Islet precursor cell (in vitro differentiated cells): ENCODE measurements at regions not wholly inside any gene's neighbourhood (a gene's known extent, or its start where the extent isn't known, plus 50 kb on each side); places are given as distances from the start of the nearest gene placed in this dataset.

Source experiments
- DNase-seq: peaks from one replicate; pipeline ENCODE4 v3.0.0-alpha.2; 2018

DNA sequence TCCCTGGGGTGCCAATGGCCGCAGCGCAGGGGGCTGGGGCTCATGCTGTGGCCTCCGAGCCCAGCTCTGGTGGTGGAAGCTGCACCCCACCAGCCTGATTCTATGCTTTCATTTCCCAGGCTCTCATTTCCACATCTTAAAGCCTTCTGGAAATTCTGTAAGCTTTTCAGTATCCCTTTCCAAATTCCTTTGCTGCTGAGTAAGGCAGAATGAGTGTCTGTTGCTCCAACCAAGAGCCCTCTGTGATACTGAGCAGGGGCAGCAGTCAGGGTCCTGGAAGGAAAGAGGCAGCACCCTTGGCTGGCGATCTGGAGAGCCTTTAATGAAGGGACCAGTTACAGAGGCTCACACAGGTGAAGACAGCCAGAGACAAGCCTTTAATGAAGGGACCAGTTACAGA, 79.5 kb upstream of the FOXF1 start:
- DNase-seq: no peak

DNA sequence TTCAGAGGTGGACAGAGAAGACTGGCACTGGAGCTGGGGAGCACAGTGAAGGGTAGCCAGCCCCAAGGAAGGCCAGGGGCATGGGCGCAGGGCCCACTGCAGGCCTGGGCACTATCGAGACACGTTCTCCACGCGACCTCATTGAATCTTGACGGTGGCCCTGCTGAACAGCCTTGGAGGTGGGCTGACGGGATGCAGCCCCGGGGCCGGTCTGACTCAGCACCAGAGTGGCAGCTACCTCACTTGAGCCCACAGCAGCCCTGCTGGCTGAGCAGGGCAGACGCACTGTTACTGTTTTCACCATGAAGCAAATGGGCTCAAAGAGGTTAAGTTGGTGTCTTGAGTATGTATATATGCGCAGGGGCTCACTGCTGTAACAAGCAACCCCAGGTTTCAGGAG, 78.8 kb upstream of the FOXF1 start:
- DNase-seq: peak; percentile 77

DNA sequence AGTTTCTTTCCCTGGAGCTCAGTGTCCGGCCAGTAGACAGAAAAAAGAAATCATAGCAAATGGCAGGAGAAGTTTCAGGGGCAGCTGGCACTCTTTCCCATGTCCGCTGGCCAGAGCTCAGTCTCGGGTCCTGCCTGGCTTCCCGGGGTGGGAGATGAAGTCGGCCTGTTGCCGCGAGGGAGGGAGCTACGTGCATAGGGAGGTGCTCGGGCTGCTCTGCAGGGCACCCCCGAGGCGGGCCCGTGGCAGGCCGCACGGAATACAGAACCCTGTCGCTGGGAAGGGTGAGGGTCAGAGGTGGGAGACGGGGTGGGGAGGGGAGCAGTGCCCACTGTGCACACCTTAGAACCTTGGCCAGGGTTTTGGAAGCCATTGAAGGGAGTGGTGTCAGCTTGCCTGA, 78.3 kb upstream of the FOXF1 start:
- DNase-seq: no peak

DNA sequence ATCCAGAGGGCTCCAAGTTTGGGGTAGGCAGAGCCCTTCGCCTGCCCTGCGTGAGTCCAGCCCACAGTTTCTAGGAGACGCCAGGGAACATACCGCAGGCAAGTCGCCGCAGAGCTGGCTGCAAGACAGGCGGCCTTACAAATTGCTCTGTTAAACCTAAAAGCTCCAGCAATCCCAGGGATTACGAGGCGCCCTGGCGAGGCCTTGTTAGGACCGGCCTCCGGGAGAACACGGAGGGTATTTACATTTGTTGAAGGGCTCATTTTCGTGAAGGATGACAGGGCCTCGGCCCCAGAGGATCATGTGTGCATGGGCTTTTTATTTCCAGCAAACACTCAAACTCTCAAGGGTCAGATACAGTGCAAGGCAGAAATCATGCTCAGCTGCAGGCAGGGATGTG, 77.6 kb upstream of the FOXF1 start:
- no peak for DNase-seq

DNA sequence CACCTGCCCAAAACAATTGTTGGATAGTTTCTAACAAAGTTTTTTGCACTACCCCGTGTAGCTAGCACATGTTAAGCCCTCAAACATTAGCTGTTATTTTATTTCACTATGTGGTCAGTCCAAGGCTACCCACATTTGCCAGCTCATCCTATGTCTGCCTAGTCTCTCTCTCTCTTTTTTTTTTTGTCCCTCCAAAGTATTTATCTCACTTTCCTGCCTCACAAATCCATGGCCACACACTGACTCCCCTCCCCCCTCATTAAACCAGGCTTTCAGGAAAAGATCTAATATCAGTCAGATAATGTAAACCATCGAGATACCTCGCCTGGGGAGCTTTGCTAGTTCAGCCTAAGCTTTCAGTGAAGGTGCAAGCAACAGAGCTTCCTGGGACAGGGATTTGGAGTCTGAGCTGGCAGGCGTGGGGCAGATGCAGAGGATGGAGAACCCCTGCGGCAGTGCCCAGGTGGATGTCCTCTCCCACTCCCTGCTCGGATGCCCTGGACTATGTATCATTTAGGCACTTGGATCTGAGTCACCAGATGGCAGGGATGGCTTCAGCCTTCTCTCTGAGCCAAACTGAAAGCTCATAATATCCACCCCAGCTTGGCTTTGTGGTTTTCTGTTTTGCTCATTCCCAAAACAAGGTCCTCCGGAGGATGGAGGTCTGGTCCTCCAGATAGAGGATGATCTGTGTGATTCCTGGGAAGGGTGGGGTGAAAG, 73.7 kb upstream of the FOXF1 start:
- DNase-seq: no peak

DNA sequence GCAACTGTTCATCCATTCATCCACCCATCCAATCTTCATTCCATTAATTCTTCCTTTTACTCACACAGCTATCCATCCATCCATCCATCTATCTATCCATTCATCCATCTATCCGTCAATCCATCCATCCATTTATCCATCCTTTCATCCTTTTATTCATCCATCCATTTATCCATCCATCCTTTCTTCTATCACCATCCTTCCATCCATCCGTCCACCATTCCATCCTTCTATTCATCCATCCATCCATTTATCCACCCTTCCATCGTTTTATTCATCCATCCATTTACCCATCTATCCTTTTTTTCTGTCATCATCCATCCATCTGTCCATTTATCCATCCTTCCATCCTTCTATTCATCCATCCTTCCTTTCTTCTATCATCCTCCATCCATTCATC, 73.0 kb upstream of the FOXF1 start:
- no peak for DNase-seq

DNA sequence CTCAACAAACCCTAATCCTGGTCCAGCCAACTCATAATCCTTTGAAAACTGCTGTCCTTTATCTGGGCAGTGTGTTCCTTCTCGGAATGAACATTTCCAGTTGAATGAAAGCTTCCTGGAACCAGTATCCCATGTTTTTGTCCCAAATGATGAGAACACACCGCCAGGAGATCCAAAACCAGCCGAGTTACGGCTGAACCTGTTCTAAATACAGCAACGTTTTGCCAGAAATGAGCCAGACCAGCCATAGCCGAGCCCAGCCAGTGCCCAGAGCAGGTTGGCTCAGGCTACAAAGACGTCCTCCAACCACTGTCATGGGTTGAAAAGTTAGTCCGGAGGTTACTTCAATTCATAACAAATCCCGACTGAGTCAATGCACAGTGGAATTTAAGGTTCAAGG, 67.6 kb upstream of the FOXF1 start:
- DNase-seq: no peak

DNA sequence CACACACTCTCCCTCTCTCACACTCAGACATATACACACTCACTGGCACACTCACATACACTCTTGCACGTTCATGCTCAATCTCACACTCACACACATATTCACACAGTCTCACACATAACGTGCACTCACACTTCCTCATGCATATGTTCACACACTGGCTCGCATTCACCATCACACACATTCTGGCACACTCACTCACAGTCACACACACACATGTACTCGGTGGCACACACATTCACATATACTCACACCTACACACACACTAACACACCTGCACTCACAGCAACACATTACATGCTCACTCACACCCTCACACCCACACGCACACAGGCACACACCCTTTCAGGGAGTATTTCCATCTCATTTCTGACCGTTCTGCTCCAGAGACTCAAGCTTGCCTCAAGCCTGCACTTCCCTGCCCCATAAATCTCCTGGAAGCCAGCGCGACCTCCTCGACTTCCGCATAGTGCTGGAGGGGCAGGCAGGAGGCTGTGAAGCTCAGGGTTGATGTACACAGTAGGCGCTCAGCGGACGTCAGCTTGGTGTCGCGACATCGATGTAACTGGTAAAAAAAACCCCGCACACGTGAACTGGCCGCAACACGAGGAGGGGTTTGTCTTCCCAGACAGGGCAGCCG, 66.7 kb upstream of the FOXF1 start:
- no peak for DNase-seq

DNA sequence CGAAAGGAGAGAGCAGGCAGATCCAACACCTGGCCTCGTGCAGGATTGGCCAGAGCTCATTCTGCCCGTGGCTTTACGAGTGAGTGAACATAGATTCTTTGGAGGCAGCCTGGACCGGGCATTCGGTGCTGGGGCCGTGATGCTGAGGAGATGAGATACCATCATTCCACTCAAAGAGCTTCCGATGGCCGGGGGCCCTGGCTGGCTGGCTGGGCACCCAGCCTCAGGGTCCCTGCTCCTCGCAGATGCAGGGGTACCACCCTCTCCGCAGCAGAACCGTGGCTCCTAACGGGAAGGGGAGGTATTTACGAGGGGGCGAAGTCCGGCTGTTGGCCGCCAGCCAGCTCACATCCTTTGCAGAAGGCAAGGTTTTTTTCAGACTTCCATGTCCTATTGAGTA, 66.1 kb upstream of the FOXF1 start:
- no peak for DNase-seq

DNA sequence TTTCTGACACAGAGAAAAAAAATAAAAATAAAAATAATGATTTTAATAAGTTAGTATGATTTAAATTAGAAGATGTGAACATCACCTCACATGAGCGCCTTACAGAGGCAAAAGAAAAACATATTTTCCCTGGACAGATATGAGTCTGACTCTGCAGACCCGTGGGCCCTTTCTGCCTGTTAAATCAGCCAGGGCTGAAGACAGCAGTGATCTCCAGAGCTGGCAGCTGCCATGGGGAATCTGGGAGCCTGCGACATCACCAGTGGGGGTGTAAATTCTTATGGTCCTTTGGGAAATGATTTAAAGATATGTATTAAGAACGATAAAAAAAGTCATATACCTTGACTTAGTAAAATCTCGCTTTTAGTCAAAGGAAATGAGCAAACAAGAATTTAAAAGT, 65.7 kb upstream of the FOXF1 start:
- no peak for DNase-seq

DNA sequence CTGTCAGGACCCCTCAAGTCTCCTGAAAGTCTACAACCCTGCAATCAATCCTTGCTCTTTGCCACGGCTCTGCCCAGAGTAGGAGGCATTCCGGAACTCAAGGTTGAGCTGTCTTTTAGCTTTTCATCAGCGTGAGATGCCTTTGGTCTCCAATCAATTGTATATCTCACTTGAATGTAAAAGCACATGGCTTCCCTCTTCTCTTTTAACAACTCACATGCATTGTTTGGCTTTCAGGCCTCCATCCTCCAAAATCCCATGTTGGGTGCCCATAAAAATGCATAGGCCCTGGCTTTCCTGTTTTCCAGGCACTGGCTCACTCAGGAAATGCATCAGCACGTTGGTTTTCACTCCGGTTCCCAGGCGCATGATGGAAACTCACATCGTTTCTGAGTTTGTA, 64.0 kb upstream of the FOXF1 start:
- no peak for DNase-seq

DNA sequence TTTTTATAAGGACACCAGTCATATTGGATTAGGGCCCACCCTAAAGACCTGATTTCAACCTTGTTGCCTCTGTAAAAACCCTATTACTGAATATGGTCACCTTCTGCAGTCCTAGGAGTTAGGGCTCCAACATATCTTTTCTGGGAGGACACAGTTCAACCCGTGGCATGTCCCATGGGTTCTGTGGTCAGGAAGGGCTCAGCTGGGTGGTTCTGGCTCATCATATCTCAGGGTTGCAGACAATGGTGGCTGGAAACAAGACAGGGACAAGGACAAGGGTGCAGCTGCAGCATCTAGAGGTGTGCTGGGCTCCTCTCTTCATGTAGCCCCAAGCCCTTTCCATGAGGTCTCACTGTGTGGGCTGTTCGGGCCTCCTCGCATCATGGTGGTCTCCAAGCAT, 63.1 kb upstream of the FOXF1 start:
- DNase-seq: no peak

DNA sequence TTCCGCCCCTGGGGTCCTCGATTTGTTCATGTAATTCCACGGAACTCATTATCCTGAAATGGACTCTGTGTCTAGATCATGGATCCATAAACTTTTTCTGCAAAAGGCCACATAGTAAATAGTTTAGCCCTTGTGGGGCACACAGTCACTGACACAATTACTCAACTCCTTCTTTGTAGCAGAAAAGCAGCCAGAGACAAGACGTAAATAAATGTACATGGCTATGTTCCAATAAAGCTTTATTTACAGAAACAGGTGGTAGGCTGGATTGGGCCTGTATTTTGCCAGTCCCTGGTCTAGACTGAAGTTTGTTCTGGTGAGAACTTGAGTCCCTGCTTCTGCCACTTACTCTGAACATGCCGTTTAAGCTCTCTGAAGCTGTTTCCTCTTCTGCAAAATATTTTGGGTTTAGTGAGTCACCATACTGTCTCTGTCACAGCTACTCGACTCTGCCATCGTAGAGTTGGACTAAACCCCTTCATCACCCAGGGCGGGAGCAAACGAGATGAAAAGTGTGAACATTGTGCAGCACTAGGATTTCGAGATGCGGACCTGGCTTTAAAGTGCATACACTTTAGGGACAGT, 61.9 kb upstream of the FOXF1 start:
- no peak for DNase-seq

DNA sequence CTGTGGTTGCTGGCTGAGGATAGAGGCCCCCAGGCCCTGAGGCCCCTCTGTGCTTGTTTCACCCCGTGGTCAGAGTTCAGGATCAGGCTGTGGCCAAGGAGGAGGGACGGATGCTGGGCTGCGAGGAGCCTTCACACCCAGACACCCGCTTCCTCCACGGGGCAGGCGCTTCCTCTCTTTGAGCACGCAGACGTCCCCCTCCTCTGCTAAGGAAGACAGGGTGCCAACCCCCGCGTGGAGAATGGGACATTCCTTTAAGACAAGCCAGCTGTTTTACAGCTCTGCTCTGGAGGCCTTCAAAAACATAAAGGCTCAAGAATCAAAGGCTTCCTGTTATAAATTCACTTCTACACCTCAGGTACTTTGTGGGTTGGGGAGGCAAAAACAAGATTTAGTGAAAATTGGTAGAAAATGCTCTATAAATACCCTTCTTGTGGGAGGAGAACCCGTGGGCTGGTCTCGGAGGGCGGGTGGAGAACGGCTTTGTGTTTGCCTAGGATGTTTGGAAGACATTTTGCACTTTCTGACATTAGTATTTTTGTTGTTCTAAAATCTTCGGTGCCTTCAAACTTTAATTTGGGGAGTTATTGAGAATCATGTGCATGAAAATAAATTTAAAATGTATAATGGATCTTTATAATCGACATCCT, 60.8 kb upstream of the FOXF1 start:
- DNase-seq: no peak

DNA sequence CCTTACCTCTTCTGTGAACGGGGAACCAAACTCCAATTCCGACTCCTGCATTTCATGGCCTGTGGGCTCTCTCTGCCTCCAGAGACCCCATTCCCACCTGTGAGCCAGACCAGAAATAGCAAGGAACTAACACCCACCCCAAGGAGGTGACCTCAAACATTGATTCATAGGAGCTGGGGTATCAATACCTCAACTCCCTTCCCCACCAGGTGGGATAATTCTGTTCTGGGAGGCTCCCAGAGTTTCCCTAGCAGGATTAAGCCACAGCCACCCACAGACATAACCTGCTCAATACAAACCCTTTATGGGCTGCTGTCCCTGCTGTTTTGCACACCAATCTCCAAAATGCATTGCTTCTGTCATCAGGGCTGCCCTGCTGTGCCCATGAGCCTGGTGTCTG, 59.6 kb upstream of the FOXF1 start:
- DNase-seq: no peak

DNA sequence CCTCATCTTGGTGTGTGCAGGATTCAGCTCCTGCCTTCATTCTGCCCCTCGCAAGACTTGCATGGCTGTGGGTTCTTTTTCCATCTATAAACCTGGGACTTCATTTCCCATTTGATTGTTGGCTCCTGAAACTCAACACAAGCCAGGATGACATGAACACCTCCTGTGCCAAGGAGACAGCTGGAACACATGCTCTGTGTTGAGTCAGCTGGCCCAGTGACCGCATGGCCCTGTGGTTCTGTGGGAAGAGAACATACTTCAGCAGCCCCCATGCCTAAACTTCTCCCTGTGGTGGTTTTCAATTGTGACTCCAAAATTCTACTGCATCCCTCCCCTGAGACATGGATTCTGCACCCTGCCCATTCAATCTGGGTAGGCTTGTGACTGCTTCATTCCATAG, 57.9 kb upstream of the FOXF1 start:
- no peak for DNase-seq

DNA sequence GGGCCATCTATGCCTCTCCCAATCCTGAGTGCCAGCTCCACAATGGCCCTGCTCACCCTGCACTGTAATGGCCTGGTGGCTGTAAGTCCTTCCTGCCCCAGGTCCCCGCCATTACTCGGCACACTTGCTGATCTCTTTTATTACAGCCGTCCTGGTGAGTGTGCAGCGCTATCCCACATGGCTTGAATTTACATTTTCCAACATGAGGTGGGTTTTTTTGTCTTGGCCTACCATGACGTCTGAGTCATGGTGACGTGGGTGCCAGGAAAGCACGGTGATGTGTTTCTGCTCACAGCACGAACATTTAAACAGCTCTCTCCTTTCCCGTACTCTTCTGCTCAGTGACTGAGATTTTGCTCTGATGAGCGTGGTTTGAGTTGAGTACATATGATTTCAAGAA, 55.2 kb upstream of the FOXF1 start:
- DNase-seq: no peak

DNA sequence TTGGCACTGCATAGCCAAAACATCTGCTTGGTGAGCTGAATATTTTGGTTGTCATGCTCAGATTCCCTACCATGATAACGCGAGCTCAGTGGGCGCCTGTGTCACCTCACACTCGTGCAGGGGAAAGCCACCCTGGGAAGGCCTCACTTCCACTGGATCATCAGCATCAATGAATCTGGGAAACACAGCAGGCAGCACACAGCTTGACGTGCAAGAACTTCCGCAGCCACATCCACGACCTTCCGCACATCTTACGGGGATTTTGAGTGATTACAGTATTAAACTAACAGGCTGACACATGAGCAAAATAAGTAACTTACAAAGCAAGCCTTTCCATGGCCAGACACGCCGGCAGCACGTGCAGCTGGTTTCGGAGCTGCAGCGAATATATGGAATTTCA, 54.7 kb upstream of the FOXF1 start:
- DNase-seq: no peak

DNA sequence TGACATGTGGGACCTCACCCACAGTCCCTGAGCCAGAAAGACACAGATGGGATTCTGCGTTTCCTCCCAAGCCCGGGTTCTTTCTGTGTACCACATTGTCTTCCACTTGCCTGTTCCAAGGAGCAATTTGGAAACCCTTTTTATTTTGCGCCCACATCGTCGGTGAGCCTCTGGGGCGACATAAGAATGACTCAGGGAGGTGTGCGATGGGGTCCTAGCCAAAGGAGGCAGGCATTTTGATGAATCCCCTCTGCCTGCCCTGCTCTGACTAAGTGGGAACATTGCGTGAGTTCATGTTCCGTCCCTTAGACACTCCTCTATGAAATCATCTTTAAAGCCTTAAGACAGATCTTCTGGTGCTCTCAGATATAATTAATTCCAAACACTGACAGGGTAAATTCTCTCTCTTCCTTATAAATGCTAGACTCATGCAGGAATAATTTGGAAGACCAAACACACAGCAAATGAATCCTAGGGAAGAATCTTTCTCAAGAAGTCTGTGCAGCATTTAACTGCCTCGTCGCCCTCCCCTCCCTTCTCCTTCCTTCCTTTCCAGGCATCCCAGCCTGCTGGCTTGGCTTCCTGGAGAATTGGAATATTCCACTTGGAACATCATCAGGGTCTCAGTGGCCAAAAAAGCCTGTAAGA, 52.7 kb upstream of the FOXF1 start:
- DNase-seq: no peak

DNA sequence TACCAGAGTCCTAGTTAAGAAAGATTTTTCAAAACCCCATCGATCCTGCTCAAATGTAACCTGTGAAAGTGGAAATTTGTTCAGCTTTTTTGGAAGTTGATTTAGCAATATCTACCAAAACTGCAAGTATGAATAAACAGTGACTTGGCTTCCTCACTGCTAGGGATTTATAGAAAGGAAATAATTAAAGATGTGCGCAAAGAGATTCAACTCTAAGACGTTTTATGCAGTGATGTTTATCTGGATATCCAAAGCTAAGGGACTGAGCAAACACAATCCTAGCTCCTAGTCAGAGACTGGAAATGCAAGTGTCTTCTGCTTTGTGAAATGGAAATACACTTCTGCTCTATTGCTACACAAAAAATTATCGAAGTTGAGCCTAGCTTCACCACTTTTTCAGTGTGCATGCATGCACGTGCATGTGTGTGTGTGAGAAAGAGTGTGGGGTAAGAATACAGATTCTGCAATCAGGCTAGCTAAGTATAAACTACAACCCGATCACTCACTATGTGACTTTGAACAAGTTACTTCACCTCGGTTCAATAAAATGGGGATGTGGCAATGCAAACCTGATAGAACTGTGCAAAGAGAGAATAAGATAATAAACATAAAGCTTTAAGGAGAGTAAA, 52.1 kb upstream of the FOXF1 start:
- DNase-seq: no peak

DNA sequence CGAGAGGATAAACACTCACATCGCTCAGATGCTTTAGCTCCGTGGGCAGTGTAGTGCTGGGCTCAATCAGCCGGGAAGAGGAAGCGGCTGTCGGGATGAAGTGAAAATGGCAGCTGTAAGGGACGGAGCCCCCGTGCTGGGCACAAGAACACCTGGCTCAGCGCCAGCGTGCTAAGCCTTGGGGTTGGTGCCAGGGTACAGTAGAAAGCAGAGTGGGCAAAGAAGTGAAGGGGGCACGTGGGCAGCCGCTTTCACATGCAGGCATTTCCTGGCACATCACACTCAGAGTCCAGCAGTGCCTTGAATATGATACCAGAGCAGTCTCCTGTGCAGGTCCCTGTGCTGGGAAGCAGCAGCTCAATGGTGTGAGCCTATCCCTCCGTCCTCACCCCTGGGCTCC, 51.1 kb upstream of the FOXF1 start:
- DNase-seq: no peak
